HG03066 (cell line): ENCODE measurements at regions not wholly inside any gene's neighbourhood (a gene's known extent, or its start where the extent isn't known, plus 50 kb on each side); places are given as distances from the start of the nearest gene placed in this dataset.

Experiments used
- ATAC-seq: cut with Tn5 transposase; IDR thresholded peaks from one replicate; pipeline ENCODE4 v1.9.1; 2021; ENCODE audit warnings: low read depth; ENCODE audit not compliant: unreplicated experiment

DNA sequence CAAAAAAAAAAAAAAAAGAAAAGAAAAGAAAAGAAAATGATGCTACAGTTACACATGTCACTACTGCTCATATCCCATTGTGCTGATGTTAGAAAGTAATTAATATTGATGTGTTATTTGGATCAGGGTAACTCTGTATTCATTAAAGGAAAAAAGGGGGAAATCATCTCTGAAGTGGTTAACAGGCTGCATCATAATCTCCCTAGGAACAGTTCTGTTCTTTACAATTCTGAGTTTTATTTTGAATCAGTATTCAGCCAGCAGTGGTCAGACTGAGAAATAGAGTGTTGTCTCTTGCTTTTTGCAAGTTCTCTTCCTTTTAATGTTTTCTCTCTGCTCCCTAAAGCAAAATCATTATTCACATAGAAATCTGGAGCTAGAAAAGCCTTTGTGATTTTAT is 128.6 kb upstream of the CRY1 start:
- no peak for ATAC-seq

DNA sequence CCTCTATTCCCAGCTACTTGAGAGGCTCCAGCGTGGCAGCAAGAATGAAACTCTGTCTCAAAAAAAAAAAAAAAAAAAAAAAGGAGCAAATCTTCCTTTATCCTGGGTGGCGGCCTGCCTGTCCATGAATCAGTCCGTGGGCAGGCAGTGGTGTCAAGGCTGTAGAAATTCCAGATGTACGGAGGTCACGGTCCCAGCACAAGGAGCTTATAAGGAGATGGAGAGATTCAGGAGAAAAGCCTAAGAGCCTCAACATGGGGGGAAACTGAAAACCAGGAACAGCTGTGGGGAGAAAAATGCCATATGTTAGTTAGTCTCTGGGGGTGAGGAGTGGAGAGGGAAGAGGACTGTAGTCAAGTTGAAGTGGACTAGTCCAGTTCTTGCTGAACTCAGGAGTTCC is 130.5 kb upstream of the CRY1 start:
- no peak for ATAC-seq

DNA sequence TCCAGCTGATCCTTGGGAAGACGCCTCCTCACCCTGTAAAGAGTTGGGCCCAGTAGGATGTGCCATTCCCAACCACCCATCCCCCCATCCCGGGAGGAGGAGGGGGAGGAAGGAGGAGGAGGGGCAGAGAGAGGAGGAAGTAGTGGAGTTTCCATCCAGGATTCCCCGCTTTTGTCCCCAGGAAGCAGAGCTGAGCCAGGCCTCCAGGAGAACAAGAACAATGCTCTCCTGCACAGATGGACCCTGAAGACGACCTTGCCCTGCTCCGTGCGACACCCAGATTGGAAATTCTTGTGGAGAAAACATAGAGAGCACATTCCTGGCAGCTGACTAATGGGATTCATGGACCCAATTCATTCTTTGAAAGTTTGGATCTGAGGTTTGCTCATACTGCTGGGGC is 132.3 kb upstream of the CRY1 start:
- ATAC-seq: no peak

DNA sequence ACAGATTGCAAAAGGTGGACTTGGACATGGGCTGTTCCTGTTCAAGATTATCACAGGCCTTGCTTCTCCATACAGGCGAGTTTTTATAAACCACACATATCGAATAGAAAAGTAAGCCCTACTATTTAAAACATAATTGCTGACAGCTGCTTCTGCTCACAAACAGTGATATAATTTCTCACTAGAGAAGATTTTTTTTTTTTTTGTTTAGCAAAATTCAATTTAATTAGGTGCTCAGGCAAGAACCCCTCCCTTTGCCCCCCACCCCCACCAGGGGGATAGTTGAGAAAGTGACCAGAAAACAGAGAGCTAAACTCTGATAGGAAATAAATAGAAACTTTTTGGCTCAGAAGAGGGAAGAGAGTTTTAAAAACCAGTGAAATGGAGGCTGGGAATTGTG is 132.8 kb upstream of the CRY1 start:
- ATAC-seq: no peak

DNA sequence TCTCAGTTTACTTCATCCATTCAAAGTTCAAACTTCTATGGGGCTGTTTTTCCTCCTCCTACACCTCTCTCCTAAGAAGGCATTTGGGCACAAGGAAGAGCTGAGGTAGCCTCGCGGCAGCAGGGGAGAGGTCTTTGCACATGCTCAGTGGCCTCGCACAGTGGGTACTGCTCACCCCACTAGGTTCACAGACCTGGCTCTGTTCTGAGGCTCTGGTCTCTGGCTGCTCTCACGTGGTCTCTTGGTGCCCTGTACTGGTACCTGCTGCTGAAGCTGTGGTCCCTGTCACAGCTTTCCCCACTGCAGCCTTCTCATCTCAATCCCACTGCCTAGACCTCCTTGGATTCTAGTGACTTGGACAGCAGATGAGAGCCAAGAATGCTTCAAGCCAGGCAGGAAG is 134.7 kb upstream of the CRY1 start:
- ATAC-seq: no peak

DNA sequence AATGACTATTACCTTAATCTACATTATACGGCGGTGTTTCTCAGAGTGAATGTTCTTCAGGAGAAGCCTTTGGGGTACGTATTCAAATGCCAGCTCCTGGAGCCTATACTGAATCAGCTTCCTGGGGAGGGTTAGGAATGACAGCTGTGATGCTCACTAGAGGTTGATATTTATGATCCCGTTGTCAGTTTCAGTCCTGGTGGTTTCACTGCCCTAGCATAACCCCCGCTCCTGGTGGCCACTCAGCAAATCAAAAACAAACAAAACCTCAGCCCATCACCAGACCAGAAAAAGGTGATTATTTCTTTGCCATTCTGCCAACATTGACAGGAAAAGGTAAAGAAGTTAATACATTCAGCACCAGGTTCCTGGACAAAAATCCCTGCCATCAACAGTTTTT is 136.5 kb upstream of the CRY1 start:
- no peak for ATAC-seq

DNA sequence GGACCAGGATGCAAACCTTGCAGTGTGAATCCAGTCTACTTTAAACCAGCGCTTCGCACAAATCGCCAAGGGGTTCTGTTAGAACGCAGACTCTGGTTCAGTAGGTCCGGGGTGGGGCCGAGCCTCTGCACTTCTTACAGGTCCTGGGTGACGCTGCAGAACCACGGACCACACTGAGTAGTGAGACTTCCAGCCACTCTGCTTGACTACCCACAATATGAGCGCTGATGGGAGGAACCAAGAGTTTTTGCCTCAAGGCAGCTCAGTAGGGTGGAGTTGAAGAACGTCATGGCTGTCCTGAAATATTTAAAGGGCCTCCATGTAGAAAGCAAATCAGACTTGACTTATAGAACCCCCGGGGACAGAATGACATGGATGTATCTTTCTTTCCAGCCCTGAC is 138.0 kb upstream of the CRY1 start:
- no peak for ATAC-seq

DNA sequence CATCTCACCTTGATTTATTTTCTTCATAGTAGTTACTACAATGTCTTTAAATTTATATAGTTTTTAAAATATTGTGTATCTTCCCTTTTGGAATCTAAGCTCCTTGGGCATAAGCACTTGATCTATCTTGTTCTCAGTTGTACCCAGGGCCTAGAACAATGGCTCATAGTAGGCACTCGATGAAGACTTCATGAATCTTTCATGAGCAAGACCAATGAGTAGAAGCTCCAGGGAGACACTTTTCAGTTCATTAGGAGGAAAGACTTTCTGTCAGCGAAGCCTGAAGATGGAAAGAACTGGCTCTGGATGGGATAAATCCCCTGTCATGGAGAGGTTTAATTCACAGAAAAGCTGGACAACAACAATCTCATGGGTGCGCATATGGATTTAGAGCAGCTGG is 140.2 kb upstream of the CRY1 start:
- no peak for ATAC-seq

DNA sequence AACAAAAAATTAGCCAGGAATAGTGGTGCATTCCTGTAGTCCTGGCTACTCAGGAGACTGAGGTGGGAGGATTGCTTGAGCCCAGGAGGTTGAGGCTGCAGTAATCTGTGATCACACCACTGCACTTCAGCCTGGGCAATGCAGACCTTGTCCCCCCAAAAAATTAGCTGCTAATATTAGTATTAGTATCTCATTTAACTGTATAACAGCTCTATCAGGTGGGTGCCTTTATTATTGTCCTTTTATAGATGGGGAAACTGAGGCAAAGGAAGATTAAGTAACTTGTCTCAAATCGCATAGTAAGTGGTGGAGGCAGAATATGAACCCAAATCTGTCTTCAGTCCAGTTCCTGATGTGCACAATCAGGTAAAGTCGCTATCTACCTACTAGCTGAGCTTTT is 142.3 kb upstream of the CRY1 start:
- no peak for ATAC-seq

DNA sequence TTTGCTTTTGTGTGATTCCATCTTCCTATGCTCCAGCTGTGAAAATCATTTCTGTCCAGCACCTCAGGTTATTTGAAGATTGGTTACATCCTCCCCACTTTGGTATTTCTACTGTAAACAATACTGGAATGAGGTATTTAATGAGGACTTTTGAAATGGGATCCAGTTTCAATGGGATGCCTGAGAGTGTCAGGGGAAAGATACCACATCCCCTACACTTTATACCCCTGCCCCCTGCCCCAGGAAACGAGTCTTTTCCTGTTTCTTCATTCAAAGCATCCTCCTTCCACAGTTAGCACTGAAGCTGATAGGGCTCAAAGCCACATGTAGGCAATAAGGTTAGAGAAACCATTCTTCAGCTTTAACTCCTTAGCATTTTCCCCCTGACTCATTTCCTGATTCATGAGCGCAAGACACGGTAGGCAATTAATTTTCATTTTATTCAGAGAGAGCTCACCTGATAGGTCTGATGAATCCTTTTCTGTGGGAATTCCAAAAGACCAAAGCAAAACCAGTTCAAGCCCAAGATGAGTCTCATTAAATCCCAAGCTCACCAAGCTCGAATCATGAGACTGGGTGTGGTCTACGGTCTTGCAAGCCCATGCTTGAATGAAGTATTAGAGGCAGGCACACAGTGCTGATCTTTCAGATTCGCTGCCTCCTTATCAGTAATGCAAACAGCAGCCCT is 143.6 kb upstream of the CRY1 start:
- no peak for ATAC-seq

DNA sequence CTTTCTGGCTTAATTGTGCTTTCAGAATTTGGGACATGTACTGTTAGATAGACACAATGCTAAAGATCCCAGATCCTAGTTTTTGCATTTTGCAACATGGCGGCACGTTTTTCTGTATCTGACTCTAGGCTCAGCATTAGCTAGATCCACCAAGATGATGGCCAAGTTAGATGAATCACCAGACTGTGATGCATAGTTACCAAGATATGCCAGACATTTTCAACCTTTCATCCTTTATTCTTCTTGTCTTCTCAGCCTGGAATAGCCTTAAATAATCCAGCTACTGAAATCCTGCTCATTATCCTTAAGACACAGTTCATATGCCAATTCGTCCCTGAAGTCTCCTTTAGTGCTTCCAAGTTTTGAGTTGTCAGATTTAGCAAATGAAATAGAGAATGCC is 144.9 kb upstream of the CRY1 start:
- no peak for ATAC-seq

DNA sequence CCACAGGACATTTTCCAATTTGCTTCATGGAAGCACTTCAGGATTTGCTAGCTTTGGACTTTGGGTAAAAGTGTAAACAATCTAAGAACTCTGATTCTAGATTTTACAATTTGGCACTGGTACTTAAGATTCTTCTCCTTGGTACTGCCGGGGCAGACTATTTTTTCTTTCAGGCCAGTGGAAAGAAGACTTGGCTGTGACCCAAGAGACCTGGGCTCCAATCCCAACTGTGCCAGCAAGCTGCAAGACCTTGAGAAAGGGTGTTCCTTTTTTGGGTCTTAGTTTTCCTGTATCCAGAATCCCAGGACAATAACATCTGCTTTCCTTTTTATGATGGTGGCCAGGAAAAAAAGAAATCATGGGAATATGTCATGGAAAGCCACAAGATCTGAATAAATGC is 148.1 kb upstream of the CRY1 start:
- no peak for ATAC-seq

DNA sequence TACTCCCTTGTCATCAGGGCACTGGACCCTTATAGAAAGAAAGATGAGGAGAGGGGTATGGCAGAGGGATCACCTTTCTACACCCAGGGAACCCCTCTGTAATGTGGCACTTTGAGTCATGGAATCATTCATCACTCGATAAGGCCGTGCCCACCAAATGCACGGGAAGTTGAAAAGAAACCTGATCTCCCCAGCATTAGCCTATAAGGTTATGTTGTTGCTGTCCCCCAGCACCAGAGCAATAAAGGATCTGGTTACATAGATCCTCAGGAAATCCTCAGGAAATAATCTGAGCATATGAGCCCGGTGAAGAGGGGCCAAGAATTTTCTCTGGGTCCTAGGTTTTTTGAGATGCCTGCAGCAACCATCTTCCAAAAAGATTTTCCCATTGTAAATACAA is 148.8 kb upstream of the CRY1 start:
- ATAC-seq: no peak

DNA sequence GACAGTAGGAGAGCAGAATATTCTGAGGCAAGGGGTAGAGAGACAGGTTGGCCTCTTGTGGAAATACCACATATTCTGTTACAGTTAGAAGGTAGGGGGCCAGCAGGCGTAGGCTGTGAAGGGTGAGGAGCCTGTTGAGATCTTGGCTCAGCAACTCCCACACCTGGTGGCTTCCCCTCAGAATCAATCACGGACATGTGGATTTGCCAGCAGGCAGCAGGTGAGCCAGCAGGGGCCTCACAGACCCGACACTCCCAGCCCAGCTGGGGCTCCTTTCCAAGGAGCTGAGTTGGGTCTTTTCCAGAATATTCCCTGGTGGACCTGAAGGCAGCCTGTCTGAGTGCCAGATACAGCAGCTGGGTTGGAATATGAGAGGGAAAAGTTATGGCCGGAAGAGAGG is 150.0 kb upstream of the CRY1 start:
- ATAC-seq: no peak

DNA sequence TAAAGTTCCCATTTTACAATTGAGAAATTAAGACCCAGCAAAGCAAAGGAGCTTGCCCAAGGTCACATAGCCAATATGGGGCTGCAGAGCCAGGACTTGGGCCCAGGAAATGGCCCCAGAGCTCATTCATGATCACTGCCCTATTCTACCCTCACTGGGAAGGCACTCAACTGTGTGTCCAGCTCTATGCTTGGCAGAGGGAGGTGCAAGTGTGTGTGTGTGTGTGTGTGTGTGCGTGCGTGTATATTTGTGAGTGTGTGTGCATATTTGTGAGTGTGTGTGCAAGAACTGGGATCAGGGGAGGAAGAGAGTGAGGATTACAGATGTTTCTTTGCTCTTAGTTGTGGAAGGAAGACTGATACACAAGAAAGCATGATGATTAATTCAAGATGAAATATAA is 151.2 kb upstream of the CRY1 start:
- ATAC-seq: no peak

DNA sequence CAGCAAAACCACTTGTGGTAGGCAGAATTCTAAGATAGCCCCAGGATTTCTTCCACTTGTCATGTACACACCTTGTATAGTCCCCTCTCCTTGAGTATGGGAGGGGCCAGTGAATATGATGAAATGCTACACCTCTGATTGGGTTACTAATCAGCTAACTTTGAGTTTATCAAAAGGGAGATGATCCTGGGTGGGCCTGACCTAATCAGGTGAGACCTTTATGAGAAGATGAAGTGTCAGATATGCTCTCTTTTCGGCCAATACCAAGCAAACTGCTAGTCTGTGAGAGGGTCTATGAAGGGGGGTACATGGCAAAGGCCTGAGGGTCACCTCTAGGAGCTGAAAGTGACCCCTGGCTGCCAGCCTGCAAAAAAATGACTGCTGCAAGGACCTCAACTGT is 154.3 kb upstream of the CRY1 start:
- ATAC-seq: no peak

DNA sequence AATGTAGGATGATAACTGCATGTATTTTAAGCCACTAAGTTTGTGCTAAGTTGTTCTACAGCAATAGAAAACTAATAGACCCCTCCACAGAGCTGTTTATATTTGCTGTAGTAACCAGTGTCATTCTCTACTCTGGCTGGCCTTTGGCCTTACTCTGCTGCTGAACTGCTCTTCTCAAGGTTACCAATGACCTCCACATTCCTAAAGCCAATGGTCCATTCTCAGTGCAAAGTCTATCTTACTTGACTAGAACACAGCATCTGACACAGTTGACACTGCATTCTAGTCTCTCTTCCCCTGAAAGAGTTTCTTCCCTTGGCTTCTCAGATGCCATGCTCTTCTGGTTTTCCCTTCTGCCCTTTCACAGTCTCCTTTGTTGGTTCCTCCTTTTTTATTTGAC is 154.8 kb upstream of the CRY1 start:
- no peak for ATAC-seq

DNA sequence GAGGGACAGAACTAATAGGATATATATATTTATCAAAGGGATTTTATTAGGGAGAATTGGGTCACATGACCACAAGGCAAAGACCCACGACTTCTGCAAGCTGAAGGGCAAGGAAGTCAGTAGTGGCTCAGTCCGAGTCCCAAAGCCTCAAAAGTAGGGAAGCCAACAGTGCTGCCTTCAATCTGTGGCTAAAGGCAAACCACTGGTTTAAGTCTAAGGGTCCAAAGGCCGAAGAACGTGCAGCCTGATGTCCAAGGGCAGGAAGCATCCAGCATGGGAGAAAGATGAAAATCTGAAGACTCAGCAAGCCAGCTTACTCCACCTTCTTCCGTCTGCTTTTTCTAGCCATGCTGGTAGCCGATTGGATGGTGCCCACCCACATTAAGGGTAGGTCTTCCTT is 157.9 kb upstream of the CRY1 start:
- no peak for ATAC-seq

DNA sequence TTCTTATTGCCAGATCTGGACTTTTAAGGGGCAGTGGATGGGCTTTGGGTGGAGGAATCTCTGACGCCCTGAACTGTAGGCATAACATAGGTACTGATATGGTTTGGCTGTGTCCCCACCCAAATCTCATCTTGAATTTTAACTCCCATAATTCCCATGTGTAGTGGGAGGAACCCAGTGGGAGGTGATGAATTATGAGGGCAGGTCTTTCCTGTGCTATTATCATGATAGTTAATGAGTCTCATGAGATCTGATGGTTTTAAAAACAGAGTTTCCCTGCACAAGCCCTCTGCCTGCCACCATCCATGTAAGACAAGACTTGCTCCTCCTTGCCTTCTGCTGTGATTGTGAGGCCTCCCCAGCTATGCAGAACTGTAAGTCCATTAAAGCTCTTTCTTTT is 160.0 kb upstream of the CRY1 start:
- no peak for ATAC-seq

DNA sequence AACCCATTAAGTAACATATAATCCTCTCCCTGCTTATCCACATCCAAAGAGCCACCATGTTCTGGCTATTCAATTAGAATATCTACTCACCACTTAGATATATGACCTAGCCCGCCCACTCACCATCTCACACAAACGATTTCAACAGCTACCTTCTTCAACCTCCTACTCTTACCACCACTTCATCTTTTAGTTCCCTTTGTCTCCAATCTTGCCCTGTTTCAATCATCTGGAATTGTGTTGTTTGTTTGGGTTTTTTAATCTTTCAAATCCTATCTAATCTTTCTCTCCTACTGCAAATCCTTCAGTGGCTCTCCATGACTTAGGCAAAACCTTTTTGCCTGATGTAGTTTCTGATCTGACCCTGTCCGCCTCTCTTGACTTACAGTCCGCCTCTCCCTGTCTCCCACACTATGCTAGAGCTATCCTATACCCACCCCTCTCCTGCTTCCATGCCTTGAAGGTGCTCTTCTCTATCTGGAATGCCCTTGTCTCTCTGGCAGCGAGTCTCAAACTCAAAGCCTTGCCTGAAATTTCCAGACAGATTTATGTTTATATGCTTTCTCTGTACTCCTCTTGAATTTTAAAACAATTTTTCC is 161.0 kb upstream of the CRY1 start:
- no peak for ATAC-seq

DNA sequence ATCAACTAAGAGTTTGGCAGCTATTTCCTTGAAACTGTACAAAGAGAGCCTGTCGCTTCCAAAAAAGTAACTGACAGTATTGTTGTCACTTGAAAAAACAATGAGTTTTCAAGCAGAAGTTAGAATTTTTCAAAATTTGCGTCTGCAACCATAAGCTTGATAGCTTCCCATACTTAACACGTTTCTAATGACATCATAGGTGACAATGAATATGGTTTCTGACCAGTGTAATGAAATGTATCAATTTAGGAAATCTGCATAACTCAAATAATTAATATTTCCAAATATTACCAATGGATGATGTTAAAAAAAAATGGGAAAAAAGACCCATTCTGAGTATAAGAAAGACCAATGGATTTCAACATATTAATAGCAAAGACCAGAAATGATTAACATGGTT is 165.4 kb upstream of the CRY1 start:
- ATAC-seq: no peak

DNA sequence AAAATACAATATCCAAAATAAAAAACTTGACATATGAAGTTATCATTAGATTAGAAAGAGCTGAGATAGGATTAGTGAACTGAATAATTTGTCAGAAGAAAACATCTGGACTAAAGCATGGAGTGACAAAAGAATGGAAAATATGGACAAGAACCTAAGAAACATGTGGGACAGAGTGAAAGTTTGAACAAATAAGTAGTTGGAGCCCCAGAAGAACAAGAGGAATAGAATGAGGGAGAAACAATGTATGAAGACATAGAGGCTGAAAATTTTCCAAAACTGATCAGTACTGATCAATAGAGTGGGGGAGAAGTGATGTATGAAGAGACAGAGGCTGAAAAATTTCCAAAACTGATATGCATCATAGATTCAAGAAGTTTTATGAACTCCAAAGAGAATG is 170.6 kb upstream of the CRY1 start:
- ATAC-seq: no peak

DNA sequence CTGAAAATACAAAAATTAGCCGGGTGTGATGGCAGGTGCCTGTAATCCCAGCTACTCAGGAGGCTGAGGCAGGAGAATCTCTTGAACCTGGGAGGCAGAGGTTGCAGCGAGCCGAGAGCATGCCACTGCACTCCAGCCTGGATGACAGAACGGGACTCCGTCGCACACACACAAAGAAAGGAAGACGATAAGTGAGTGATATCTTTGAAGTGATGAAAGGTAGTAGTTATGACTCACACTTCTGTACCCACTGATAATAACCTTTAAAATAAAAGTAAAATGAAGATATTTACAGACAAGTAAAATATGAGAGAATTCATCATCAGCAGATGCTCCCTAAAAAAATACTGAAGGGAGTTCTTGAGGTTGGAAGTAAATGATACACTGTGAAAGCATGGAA is 171.3 kb upstream of the CRY1 start:
- ATAC-seq: no peak
